ENCODE measurements at regions not wholly inside any gene's neighbourhood (a gene's known extent, or its start where the extent isn't known, plus 50 kb on each side); places are given as distances from the start of the nearest gene placed in this dataset.

DNA sequence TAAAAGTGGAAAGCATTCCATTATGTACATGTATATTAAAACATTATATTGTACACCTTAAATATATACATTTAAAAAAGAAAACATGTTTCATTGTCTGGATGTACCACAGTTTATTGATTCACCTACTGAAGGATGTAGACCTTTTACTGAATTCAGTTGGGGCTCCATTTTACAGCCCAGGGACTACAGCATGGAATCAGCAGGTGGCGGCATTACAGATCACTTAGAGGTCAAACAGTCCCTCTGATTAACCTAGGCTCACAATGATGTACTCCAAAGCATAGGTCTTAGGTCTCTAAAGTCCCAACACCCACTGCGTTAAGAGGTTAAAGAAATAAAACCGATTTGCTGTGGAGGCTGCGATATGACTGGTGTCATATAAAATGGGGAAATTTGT lies 490.9 kb downstream of the SHISA9 start:
- intact Hi-C loops (cut with micrococcal nuclease) = no loop called here
- no peaks in the 10 kb centered on the region for H3K36me3 ChIP-seq (ENCODE audit: low read depth, low read length)
- BruUV-seq (replicated peaks) = no TSS peak
- no peak overlapping the region for H3K4me3 ChIP-seq (ENCODE audit: low read length)
- H3K9me3 ChIP-seq (ENCODE audit: low read length) = no peaks in the 10 kb centered on the region
- no peaks in the 10 kb centered on the region for H3K27me3 ChIP-seq (ENCODE audit: low read length)
- DNase-seq (no peak), ATAC-seq (no peak)
- no peaks in the 10 kb centered on the region for H3K4me1 ChIP-seq (ENCODE audit: insufficient read depth, low read length)
- no peaks in the 10 kb centered on the region for H3F3A ChIP-seq (ENCODE audit: low read length, unreplicated experiment)
- H2AFZ ChIP-seq (ENCODE audit: low read length) = no peak overlapping the region
- no peak overlapping the region for H3K27ac ChIP-seq (ENCODE audit: low read length)
- ChIA-PET POLR2A (ENCODE audit: unreplicated experiment) (no interaction called here), CTCF (no interaction called here)
- H3K4me2 ChIP-seq (ENCODE audit: low read length) = no peak overlapping the region
- no peak for TF ChIP-seq EZH2 (IDR thresholded peaks at IDR 0.05; ENCODE audit: low read length, unreplicated experiment)
- no peak for TF ChIP-seq EZH2phosphoT487 (IDR thresholded peaks at IDR 0.05; ENCODE audit: borderline replicate concordance, low read length)
- TF ChIP-seq, protein P1, sequence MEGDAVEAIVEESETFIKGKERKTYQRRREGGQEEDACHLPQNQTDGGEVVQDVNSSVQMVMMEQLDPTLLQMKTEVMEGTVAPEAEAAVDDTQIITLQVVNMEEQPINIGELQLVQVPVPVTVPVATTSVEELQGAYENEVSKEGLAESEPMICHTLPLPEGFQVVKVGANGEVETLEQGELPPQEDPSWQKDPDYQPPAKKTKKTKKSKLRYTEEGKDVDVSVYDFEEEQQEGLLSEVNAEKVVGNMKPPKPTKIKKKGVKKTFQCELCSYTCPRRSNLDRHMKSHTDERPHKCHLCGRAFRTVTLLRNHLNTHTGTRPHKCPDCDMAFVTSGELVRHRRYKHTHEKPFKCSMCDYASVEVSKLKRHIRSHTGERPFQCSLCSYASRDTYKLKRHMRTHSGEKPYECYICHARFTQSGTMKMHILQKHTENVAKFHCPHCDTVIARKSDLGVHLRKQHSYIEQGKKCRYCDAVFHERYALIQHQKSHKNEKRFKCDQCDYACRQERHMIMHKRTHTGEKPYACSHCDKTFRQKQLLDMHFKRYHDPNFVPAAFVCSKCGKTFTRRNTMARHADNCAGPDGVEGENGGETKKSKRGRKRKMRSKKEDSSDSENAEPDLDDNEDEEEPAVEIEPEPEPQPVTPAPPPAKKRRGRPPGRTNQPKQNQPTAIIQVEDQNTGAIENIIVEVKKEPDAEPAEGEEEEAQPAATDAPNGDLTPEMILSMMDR (conservative IDR thresholded peaks at IDR 0.05; ENCODE audit: low read depth, low read length) = no peak
- no peaks in the 10 kb centered on the region for H3K9me2 ChIP-seq (replicated peaks; ENCODE audit: low read length)
- H4K20me1 ChIP-seq (ENCODE audit: low read length) = no peaks in the 10 kb centered on the region
- no peaks in the 10 kb centered on the region for H3K79me2 ChIP-seq (ENCODE audit: low read length)
- no peak overlapping the region for H3K9ac ChIP-seq (ENCODE audit: low read length)

DNA sequence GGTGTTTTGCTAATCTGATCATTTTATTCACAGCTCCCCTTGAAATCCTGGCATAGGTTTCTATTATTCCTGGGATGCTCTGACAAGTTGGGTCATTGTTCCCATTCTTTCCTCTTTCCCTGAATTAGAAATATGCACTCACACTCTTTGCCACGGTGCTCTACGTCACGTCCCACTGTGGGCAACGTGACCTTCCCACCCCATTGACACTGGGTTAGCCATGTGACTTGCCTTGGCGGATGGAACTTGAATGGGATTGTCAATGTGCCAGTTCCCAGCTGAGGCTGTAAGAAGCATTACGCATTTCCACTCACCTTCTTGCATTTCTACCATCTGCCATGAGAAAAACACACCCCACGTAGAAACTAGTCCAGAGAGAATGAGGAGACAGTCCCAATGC lies 492.4 kb downstream of the SHISA9 start:
- Histone ChIP-seq H3K9me2 (replicated peaks; ENCODE audit: low read length) (no peaks in the 10 kb centered on the region), H3K4me3 (ENCODE audit: low read length) (no peak overlapping the region), H4K20me1 (ENCODE audit: low read length) (no peaks in the 10 kb centered on the region), H3K9me3 (ENCODE audit: low read length) (no peaks in the 10 kb centered on the region), H3K4me1 (ENCODE audit: insufficient read depth, low read length) (no peaks in the 10 kb centered on the region), H3K4me2 (ENCODE audit: low read length) (no peak overlapping the region), H3F3A (ENCODE audit: low read length, unreplicated experiment) (no peaks in the 10 kb centered on the region), H3K27ac (ENCODE audit: low read length) (no peak overlapping the region), H3K27me3 (ENCODE audit: low read length) (no peaks in the 10 kb centered on the region), H3K36me3 (ENCODE audit: low read depth, low read length) (no peaks in the 10 kb centered on the region), H3K9ac (ENCODE audit: low read length) (no peak overlapping the region), H2AFZ (ENCODE audit: low read length) (no peak overlapping the region), H3K79me2 (ENCODE audit: low read length) (no peaks in the 10 kb centered on the region)
- TF ChIP-seq, protein P1 (conservative IDR thresholded peaks at IDR 0.05; ENCODE audit: low read depth, low read length) = no peak
- TF ChIP-seq EZH2phosphoT487 (IDR thresholded peaks at IDR 0.05; ENCODE audit: borderline replicate concordance, low read length) (no peak), EZH2 (IDR thresholded peaks at IDR 0.05; ENCODE audit: low read length, unreplicated experiment) (no peak)
- intact Hi-C loops (cut with micrococcal nuclease) = no loop called here
- no TSS peak for BruUV-seq (replicated peaks)
- ChIA-PET POLR2A (ENCODE audit: unreplicated experiment) (no interaction called here), CTCF (no interaction called here)
- DNase-seq (no peak), ATAC-seq (no peak)

DNA sequence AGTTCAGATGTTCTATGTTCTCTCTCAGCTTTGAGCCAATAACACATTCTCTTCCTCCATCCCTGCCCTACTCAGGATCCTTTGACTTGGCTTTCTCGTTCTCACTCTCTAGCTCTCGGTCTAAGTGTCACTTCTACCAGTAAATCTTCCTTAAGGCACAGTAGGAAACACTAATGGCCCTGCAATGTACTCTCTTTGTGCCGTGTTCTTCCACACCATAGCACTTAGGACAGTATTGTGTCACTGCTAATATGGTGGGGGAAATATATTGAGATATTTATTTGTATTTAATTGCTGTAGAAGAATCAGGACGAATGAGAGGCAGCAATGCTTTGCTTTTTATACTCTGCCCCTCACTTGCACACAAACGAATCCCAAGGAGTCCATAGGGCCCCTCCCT lies 493.1 kb downstream of the SHISA9 start:
- no peak overlapping the region for H3K4me2 ChIP-seq (ENCODE audit: low read length)
- no peak overlapping the region for H3K27ac ChIP-seq (ENCODE audit: low read length)
- CTCF ChIA-PET = no interaction called here
- no peaks in the 10 kb centered on the region for H4K20me1 ChIP-seq (ENCODE audit: low read length)
- no peaks in the 10 kb centered on the region for H3K79me2 ChIP-seq (ENCODE audit: low read length)
- no peaks in the 10 kb centered on the region for H3K9me3 ChIP-seq (ENCODE audit: low read length)
- H3K9me2 ChIP-seq (replicated peaks; ENCODE audit: low read length) = no peaks in the 10 kb centered on the region
- H2AFZ ChIP-seq (ENCODE audit: low read length) = no peak overlapping the region
- no peaks in the 10 kb centered on the region for H3K27me3 ChIP-seq (ENCODE audit: low read length)
- H3F3A ChIP-seq (ENCODE audit: low read length, unreplicated experiment) = no peaks in the 10 kb centered on the region
- no peak for ATAC-seq
- H3K4me1 ChIP-seq (ENCODE audit: insufficient read depth, low read length) = no peaks in the 10 kb centered on the region
- DNase-seq = no peak
- no TSS peak for BruUV-seq (replicated peaks)
- intact Hi-C loops (cut with micrococcal nuclease) = no loop called here
- TF ChIP-seq EZH2phosphoT487 (IDR thresholded peaks at IDR 0.05; ENCODE audit: borderline replicate concordance, low read length) = no peak
- TF ChIP-seq, protein P1 (conservative IDR thresholded peaks at IDR 0.05; ENCODE audit: low read depth, low read length) = no peak
- no peak for TF ChIP-seq EZH2 (IDR thresholded peaks at IDR 0.05; ENCODE audit: low read length, unreplicated experiment)
- POLR2A ChIA-PET (ENCODE audit: unreplicated experiment) = no interaction called here
- no peak overlapping the region for H3K9ac ChIP-seq (ENCODE audit: low read length)
- no peaks in the 10 kb centered on the region for H3K36me3 ChIP-seq (ENCODE audit: low read depth, low read length)
- no peak overlapping the region for H3K4me3 ChIP-seq (ENCODE audit: low read length)

Measured in PC-3 (cell line).